Liver (tissue), 8 donors: ENCODE measurements at regions not wholly inside any gene's neighbourhood (a gene's known extent, or its start where the extent isn't known, plus 50 kb on each side); places are given as distances from the start of the nearest gene placed in this dataset.

Source experiments
- DNase-seq: peaks from one replicate; pipeline ENCODE4 v3.0.0-alpha.2; 2017; ENCODE audit warnings: low spot score
- H3K27ac ChIP-seq, 2 donors: one replicate each; pipeline ENCODE4 v1.7.0; 2013; ENCODE audit warnings: inconsistent platforms in 2 of 2, low read length in 2 of 2, control low read depth in 1 of 2, low read depth in 1 of 2, mild to moderate bottlenecking in 1 of 2
- H3K27me3 ChIP-seq, 4 donors: one replicate each; pipeline versions ENCODE4 v1.6.1 to v1.7.0; 2013; ENCODE audit warnings: low read length in 3 of 4, inconsistent platforms in 1 of 4, mild to moderate bottlenecking in 1 of 4, moderate library complexity in 1 of 4; ENCODE audit not compliant: control insufficient read depth in 4 of 4, insufficient read depth in 4 of 4
- H3K36me3 ChIP-seq, 4 donors: one replicate each; pipeline versions ENCODE4 v1.6.1 to v1.7.0; 2013; ENCODE audit warnings: low read length in 3 of 4, mild to moderate bottlenecking in 3 of 4, low read depth in 1 of 4, moderate library complexity in 1 of 4; ENCODE audit not compliant: control insufficient read depth in 4 of 4, insufficient read depth in 3 of 4
- H3K4me1 ChIP-seq, 4 donors: one replicate each; pipeline versions ENCODE4 v1.6.1 to v1.7.0; 2013; ENCODE audit warnings: low read length in 3 of 4, mild to moderate bottlenecking in 3 of 4, moderate library complexity in 1 of 4; ENCODE audit not compliant: control insufficient read depth in 4 of 4, insufficient read depth in 4 of 4
- H3K4me3 ChIP-seq, 3 donors: one replicate each; pipeline versions ENCODE4 v1.6.1 to v1.7.0; 2013; ENCODE audit warnings: low read length in 3 of 3, control low read depth in 1 of 3, low read depth in 1 of 3, mild to moderate bottlenecking in 1 of 3
- H3K9ac ChIP-seq, 2 donors: one replicate each; pipeline ENCODE4 v1.7.0; 2013; ENCODE audit warnings: low read length in 2 of 2, mild to moderate bottlenecking in 2 of 2, moderate library complexity in 2 of 2, control low read depth in 1 of 2, low read depth in 1 of 2
- H3K9me3 ChIP-seq, 4 donors: one replicate each; pipeline versions ENCODE4 v1.6.1 to v1.7.0; 2013; ENCODE audit warnings: low read length in 3 of 4; ENCODE audit not compliant: control insufficient read depth in 4 of 4
- FOXA1 ChIP-seq: IDR thresholded peaks from 2 replicates; pipeline ENCODE4 v1.6.1; 2016; ENCODE audit warnings: antibody characterized with exemption
- FOXA2 ChIP-seq: IDR thresholded peaks from 2 replicates; pipeline ENCODE4 v1.6.1; 2016; ENCODE audit warnings: antibody characterized with exemption
- HNF4A ChIP-seq, 2 donors: conservative IDR thresholded peaks; 2 replicates each; pipeline ENCODE4 v1.6.1; 2016; ENCODE audit warnings: antibody characterized with exemption in 2 of 2, mild to moderate bottlenecking in 2 of 2
- HNF4G ChIP-seq: IDR thresholded peaks from 2 replicates; pipeline ENCODE4 v1.6.1; 2016; ENCODE audit warnings: antibody characterized with exemption
- JUND ChIP-seq, 2 donors: IDR thresholded peaks; 2 replicates each; pipeline ENCODE4 v1.6.1; 2016; ENCODE audit warnings: antibody characterized with exemption in 2 of 2
- NR2F2 ChIP-seq: IDR thresholded peaks from 2 replicates; pipeline ENCODE4 v1.6.1; 2016; ENCODE audit warnings: antibody characterized with exemption
- RAD21 ChIP-seq, 2 donors: IDR thresholded peaks; 2 replicates each; pipeline ENCODE4 v1.6.1; 2016; ENCODE audit warnings: antibody characterized with exemption in 2 of 2, mild to moderate bottlenecking in 2 of 2
- RXRA ChIP-seq, 2 donors: IDR thresholded peaks; 2 replicates each; pipeline ENCODE4 v1.6.1; 2017 to 2018; ENCODE audit warnings: antibody characterized with exemption in 2 of 2, mild to moderate bottlenecking in 1 of 2
- SP1 ChIP-seq: IDR thresholded peaks from 2 replicates; pipeline ENCODE4 v1.6.1; 2018; ENCODE audit warnings: antibody characterized with exemption, mild to moderate bottlenecking
- YY1 ChIP-seq: IDR thresholded peaks from 2 replicates; pipeline ENCODE4 v1.6.1; 2016; ENCODE audit warnings: antibody characterized with exemption, mild to moderate bottlenecking
- WGBS: extraction: QIAGEN DNeasy Blood & Tissue Kit; methylation state at CpG from one replicate; pipeline ENCODE4 v1.1.7; 2013; 5-methylcytosine and 5-hydroxymethylcytosine counted together
- TF ChIP-seq, protein P1 (sequence below): IDR thresholded peaks from 2 replicates; pipeline ENCODE4 v1.6.1; 2016; ENCODE audit warnings: antibody characterized with exemption
- TF ChIP-seq, protein P2 (sequence below): fragments of 150-350 bp; IDR thresholded peaks from 2 replicates; pipeline ENCODE4 v1.5.1; 2017; ENCODE audit warnings: improper control_type of control experiment, low read depth, low read length; ENCODE audit not compliant: missing input control
- TF ChIP-seq, protein P3 (sequence below): IDR thresholded peaks from 2 replicates; pipeline ENCODE4 v1.6.1; 2016; ENCODE audit warnings: antibody characterized with exemption
- TF ChIP-seq, protein P4 (sequence below): IDR thresholded peaks from 2 replicates; pipeline ENCODE4 v1.6.1; 2016; ENCODE audit warnings: antibody characterized with exemption, mild to moderate bottlenecking
- TF ChIP-seq, protein P5 (sequence below): IDR thresholded peaks from 2 replicates; pipeline ENCODE4 v1.6.1; 2016; ENCODE audit warnings: antibody characterized with exemption
- donor health status: healthy.
- donor health status: healthy.
- donor health status: healthy.
- donor health status: healthy.
- donor health status: healthy.

DNA sequence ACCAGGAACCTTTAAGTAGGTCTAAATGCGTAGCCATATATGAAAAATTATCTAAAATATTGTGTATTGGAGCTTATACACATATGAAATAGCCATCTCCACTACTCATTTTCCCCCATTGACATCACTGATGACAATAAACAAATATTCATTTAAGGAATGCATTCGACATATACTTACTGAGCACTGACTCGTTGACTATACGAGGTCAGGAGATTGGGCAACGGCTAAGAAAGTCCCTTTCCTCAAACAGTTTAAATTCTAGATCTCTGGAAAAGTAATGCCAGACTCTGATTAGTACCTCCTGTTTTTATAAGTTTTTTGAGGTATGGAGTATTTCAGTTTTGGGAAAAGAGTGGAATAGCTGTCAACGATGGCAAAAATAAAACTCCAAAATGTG is 139.4 kb upstream of the DIO2 start:
- no peaks in the 10 kb centered on the region for H3K9me3 ChIP-seq
- H3K9ac ChIP-seq, result no peak overlapping the region
- no peak overlapping the region for H3K4me3 ChIP-seq
- TF ChIP-seq RAD21 (IDR thresholded peaks at IDR 0.05) (no peak), HNF4A (conservative IDR thresholded peaks at IDR 0.05) (no peak), FOXA2 (no peak), RXRA (IDR thresholded peaks at IDR 0.05) (no peak), SP1 (no peak), YY1 (no peak), FOXA1 (no peak), HNF4G (no peak), JUND (IDR thresholded peaks at IDR 0.05) (no peak)
- TF ChIP-seq, protein P1, sequence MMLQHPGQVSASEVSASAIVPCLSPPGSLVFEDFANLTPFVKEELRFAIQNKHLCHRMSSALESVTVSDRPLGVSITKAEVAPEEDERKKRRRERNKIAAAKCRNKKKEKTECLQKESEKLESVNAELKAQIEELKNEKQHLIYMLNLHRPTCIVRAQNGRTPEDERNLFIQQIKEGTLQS, result no peak
- TF ChIP-seq, protein P2, sequence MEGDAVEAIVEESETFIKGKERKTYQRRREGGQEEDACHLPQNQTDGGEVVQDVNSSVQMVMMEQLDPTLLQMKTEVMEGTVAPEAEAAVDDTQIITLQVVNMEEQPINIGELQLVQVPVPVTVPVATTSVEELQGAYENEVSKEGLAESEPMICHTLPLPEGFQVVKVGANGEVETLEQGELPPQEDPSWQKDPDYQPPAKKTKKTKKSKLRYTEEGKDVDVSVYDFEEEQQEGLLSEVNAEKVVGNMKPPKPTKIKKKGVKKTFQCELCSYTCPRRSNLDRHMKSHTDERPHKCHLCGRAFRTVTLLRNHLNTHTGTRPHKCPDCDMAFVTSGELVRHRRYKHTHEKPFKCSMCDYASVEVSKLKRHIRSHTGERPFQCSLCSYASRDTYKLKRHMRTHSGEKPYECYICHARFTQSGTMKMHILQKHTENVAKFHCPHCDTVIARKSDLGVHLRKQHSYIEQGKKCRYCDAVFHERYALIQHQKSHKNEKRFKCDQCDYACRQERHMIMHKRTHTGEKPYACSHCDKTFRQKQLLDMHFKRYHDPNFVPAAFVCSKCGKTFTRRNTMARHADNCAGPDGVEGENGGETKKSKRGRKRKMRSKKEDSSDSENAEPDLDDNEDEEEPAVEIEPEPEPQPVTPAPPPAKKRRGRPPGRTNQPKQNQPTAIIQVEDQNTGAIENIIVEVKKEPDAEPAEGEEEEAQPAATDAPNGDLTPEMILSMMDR, result no peak
- TF ChIP-seq, protein P3, sequence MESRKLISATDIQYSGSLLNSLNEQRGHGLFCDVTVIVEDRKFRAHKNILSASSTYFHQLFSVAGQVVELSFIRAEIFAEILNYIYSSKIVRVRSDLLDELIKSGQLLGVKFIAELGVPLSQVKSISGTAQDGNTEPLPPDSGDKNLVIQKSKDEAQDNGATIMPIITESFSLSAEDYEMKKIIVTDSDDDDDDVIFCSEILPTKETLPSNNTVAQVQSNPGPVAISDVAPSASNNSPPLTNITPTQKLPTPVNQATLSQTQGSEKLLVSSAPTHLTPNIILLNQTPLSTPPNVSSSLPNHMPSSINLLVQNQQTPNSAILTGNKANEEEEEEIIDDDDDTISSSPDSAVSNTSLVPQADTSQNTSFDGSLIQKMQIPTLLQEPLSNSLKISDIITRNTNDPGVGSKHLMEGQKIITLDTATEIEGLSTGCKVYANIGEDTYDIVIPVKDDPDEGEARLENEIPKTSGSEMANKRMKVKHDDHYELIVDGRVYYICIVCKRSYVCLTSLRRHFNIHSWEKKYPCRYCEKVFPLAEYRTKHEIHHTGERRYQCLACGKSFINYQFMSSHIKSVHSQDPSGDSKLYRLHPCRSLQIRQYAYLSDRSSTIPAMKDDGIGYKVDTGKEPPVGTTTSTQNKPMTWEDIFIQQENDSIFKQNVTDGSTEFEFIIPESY, result no peak
- no peaks in the 10 kb centered on the region for H3K4me1 ChIP-seq
- no peaks in the 10 kb centered on the region for H3K27me3 ChIP-seq
- DNase-seq, result no peak
- WGBS, result 59% methylated on average over 6 of the region's 6 CpGs
- H3K27ac ChIP-seq, result no peak overlapping the region
- no peaks in the 10 kb centered on the region for H3K36me3 ChIP-seq

DNA sequence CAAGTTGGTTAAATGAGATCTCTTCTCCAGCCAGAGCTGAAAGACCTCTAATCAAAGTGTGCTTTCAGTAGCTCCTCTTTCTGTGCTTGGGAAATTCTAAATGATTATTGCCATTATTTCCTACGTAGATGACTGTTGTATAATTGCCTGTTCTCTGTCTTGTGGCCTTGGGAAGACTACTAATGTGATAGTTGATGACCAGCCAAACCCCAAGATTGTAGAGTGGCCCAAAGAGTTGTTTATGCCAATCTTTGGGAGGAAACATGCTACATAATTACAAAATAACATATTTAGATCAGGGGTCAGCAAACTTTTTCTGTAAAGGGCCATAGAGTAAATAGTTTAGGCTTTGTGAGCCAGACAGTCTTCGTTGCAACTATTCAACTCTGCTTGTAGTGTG is 135.1 kb upstream of the DIO2 start:
- H3K27ac ChIP-seq, result no peak overlapping the region
- 47% methylated on average over 2 of the region's 2 CpGs for WGBS
- H3K27me3 ChIP-seq, result no peaks in the 10 kb centered on the region
- no peak overlapping the region for H3K9ac ChIP-seq
- H3K36me3 ChIP-seq, result no peaks in the 10 kb centered on the region
- H3K4me1 ChIP-seq, result no peaks in the 10 kb centered on the region
- H3K9me3 ChIP-seq, result no peaks in the 10 kb centered on the region
- DNase-seq, result no peak
- H3K4me3 ChIP-seq, result no peak overlapping the region
- TF ChIP-seq RAD21 (IDR thresholded peaks at IDR 0.05) (no peak), NR2F2 (no peak), RXRA (IDR thresholded peaks at IDR 0.05) (no peak)
- TF ChIP-seq, protein P4, sequence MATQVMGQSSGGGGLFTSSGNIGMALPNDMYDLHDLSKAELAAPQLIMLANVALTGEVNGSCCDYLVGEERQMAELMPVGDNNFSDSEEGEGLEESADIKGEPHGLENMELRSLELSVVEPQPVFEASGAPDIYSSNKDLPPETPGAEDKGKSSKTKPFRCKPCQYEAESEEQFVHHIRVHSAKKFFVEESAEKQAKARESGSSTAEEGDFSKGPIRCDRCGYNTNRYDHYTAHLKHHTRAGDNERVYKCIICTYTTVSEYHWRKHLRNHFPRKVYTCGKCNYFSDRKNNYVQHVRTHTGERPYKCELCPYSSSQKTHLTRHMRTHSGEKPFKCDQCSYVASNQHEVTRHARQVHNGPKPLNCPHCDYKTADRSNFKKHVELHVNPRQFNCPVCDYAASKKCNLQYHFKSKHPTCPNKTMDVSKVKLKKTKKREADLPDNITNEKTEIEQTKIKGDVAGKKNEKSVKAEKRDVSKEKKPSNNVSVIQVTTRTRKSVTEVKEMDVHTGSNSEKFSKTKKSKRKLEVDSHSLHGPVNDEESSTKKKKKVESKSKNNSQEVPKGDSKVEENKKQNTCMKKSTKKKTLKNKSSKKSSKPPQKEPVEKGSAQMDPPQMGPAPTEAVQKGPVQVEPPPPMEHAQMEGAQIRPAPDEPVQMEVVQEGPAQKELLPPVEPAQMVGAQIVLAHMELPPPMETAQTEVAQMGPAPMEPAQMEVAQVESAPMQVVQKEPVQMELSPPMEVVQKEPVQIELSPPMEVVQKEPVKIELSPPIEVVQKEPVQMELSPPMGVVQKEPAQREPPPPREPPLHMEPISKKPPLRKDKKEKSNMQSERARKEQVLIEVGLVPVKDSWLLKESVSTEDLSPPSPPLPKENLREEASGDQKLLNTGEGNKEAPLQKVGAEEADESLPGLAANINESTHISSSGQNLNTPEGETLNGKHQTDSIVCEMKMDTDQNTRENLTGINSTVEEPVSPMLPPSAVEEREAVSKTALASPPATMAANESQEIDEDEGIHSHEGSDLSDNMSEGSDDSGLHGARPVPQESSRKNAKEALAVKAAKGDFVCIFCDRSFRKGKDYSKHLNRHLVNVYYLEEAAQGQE, result no peak
- TF ChIP-seq, protein P5, sequence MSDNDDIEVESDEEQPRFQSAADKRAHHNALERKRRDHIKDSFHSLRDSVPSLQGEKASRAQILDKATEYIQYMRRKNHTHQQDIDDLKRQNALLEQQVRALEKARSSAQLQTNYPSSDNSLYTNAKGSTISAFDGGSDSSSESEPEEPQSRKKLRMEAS, result no peak
